Stimulated activated CD4-positive, alpha-beta T cell treated with anti-CD3 and anti-CD28 coated beads, Interleukin-2, amount 100 ng/mL, for 4 hours (primary cell): ENCODE measurements at regions not wholly inside any gene's neighbourhood (a gene's known extent, or its start where the extent isn't known, plus 50 kb on each side); places are given as distances from the start of the nearest gene placed in this dataset.

ENCODE experiments used
- DNase-seq: peaks from one replicate; pipeline ENCODE4 v3.0.0-alpha.2; 2020; ENCODE audit warnings: low read depth

GRCh38 chr12:69096669-69097335 is 142.6 kb upstream of the CPSF6 start:
- DNase-seq = no peak

- DNase-seq = no peak
These were observed 141.6 kb upstream of the CPSF6 start for GRCh38 chr12:69097619-69098368.

GRCh38 chr12:69099201-69099837 is 140.1 kb upstream of the CPSF6 start:
- DNase-seq = no peak

- DNase-seq = no peak
These were observed 137.9 kb upstream of the CPSF6 start for GRCh38 chr12:69101505-69101904.

- DNase-seq = no peak
These were observed 136.5 kb upstream of the CPSF6 start for GRCh38 chr12:69102856-69103255.

- no peak for DNase-seq
These were observed 134.0 kb upstream of the CPSF6 start for GRCh38 chr12:69105101-69105962.

- DNase-seq = no peak
These were observed 132.8 kb upstream of the CPSF6 start for GRCh38 chr12:69106482-69107118.

- no peak for DNase-seq
These were observed 131.8 kb upstream of the CPSF6 start for GRCh38 chr12:69107541-69107940.

- DNase-seq = no peak
These were observed 131.3 kb upstream of the CPSF6 start for GRCh38 chr12:69108037-69108436.

GRCh38 chr12:69112616-69113015 is 126.8 kb upstream of the CPSF6 start:
- no peak for DNase-seq

GRCh38 chr12:69115099-69115498 is 124.3 kb upstream of the CPSF6 start:
- no peak for DNase-seq

- no peak for DNase-seq
These were observed 123.4 kb upstream of the CPSF6 start for GRCh38 chr12:69115951-69116350.

GRCh38 chr12:69117566-69118266 is 121.7 kb upstream of the CPSF6 start:
- no peak for DNase-seq

- no peak for DNase-seq
These were observed 120.9 kb upstream of the CPSF6 start for GRCh38 chr12:69118516-69118915.

- DNase-seq = no peak
These were observed 119.6 kb upstream of the CPSF6 start for GRCh38 chr12:69119770-69120169.

- no peak for DNase-seq
These were observed 119.0 kb upstream of the CPSF6 start for GRCh38 chr12:69120354-69120753.

GRCh38 chr12:69123311-69123710 is 116.1 kb upstream of the CPSF6 start:
- DNase-seq = no peak

- DNase-seq = no peak
These were observed 115.3 kb upstream of the CPSF6 start for GRCh38 chr12:69123919-69124638.

GRCh38 chr12:69129017-69129416 is 110.4 kb upstream of the CPSF6 start:
- no peak for DNase-seq

GRCh38 chr12:69129564-69129963 is 109.8 kb upstream of the CPSF6 start:
- DNase-seq = no peak

GRCh38 chr12:69130064-69130463 is 109.3 kb upstream of the CPSF6 start:
- no peak for DNase-seq
